Adipose tissue (tissue), 3 donors: ENCODE measurements at regions not wholly inside any gene's neighbourhood (a gene's known extent, or its start where the extent isn't known, plus 50 kb on each side); places are given as distances from the start of the nearest gene placed in this dataset.
"Not testable (repeated sequence)": the region's sequence is repeated elsewhere in the genome, so short reads cannot be mapped to it uniquely, and the experiment has no call there.

Experiments used
- H3K27ac ChIP-seq: one replicate; pipeline ENCODE4 v1.5.1; 2013; ENCODE audit warnings: low read depth, low read length
- WGBS, 3 donors: extraction: QIAGEN DNeasy Blood & Tissue Kit; methylation state at CpG; one replicate each; pipeline ENCODE4 v1.1.7; 2013; 5-methylcytosine and 5-hydroxymethylcytosine counted together
- donor health status: healthy with polysubstance abuse.
- donor health status: Bipolar disorder and iron deficiency.
- donor health status: healthy.

- H3K27ac ChIP-seq: no peak overlapping the region
- WGBS, 3 donors: 89 to 94% (median 90%) methylated on average over 9 of the region's 9 CpGs
These were observed 99.9 kb upstream of the GSE1 start for GRCh38 chr16:85513180-85513579.

- WGBS, 3 donors: 86 to 89% (median 86%) methylated on average over 10 of the region's 10 CpGs
- H3K27ac ChIP-seq: no peak overlapping the region
These were observed 99.5 kb upstream of the GSE1 start for GRCh38 chr16:85513649-85514048.

GRCh38 chr16:85514295-85514597, 98.9 kb upstream of the GSE1 start:
- WGBS, 3 donors: 24 to 52% (median 35%) methylated on average over 8 of the region's 8 CpGs

GRCh38 chr16:85514598-85515318, 98.4 kb upstream of the GSE1 start:
- no peak overlapping the region for H3K27ac ChIP-seq
- 14 to 56% (median 47%) methylated on average over 18 of the region's 18 CpGs for WGBS, 3 donors

More at GRCh38 chr16:85514295-85514597, 98.9 kb upstream of the GSE1 start:
- no peak overlapping the region for H3K27ac ChIP-seq

- 52 to 69% (median 59%) methylated on average over 13 of the region's 13 CpGs for whole genome bisulfite sequencing, 3 donors
These were observed 97.8 kb upstream of the GSE1 start for GRCh38 chr16:85515319-85515745.

GRCh38 chr16:85515830-85516397, 97.2 kb upstream of the GSE1 start:
- H3K27ac ChIP-seq: no peak overlapping the region
- WGBS, 3 donors: 40 to 89% (median 81%) methylated on average over 12 of the region's 12 CpGs

More at GRCh38 chr16:85515319-85515745, 97.8 kb upstream of the GSE1 start:
- no peak overlapping the region for H3K27ac ChIP-seq

- WGBS, 3 donors: 93 to 96% (median 93%) methylated on average over 6 to 7 of the region's 7 CpGs
These were observed 96.0 kb upstream of the GSE1 start for GRCh38 chr16:85517154-85517553.

GRCh38 chr16:85517563-85518179, 95.5 kb upstream of the GSE1 start:
- no peak overlapping the region for H3K27ac ChIP-seq
- 88 to 91% (median 89%) methylated on average over 38 of the region's 38 CpGs for WGBS, 3 donors

More at GRCh38 chr16:85517154-85517553, 96.0 kb upstream of the GSE1 start:
- H3K27ac ChIP-seq: no peak overlapping the region

- no peak overlapping the region for H3K27ac ChIP-seq
These were observed 94.6 kb upstream of the GSE1 start for GRCh38 chr16:85518398-85519049.

GRCh38 chr16:85519050-85519440, 94.1 kb upstream of the GSE1 start:
- 59 to 72% (median 63%) methylated on average over 3 to 4 of the region's 5 CpGs for WGBS, 3 donors
- H3K27ac ChIP-seq: not testable (repeated sequence)

More at GRCh38 chr16:85518398-85519049, 94.6 kb upstream of the GSE1 start:
- 82 to 92% (median 89%) methylated on average over 17 of the region's 17 CpGs for WGBS, 3 donors

GRCh38 chr16:85519540-85520231, 93.4 kb upstream of the GSE1 start:
- no peak overlapping the region for H3K27ac ChIP-seq
- WGBS, 3 donors: 89 to 91% (median 90%) methylated on average over 7 of the region's 7 CpGs

GRCh38 chr16:85520853-85521521, 92.1 kb upstream of the GSE1 start:
- 40 to 97% (median 87%) methylated on average over 19 to 20 of the region's 20 CpGs for WGBS, 3 donors
- H3K27ac ChIP-seq: no peak overlapping the region

GRCh38 chr16:85521552-85522307, 91.4 kb upstream of the GSE1 start:
- H3K27ac ChIP-seq: no peak overlapping the region
- 77 to 80% (median 77%) methylated on average over 21 of the region's 21 CpGs for WGBS, 3 donors

GRCh38 chr16:85522308-85522841, 90.7 kb upstream of the GSE1 start:
- 83 to 90% (median 84%) methylated on average over 13 of the region's 13 CpGs for WGBS, 3 donors
- no peak overlapping the region for H3K27ac ChIP-seq

- WGBS, 3 donors: 63 to 64% (median 64%) methylated on average over 13 of the region's 13 CpGs
These were observed 90.1 kb upstream of the GSE1 start for GRCh38 chr16:85522842-85523601.

GRCh38 chr16:85523602-85524364, 89.3 kb upstream of the GSE1 start:
- no peak overlapping the region for H3K27ac ChIP-seq
- 41 to 63% (median 61%) methylated on average over 21 to 22 of the region's 22 CpGs for WGBS, 3 donors

More at GRCh38 chr16:85522842-85523601, 90.1 kb upstream of the GSE1 start:
- no peak overlapping the region for H3K27ac ChIP-seq
